Ramos (cell line): ENCODE measurements at regions not wholly inside any gene's neighbourhood (a gene's known extent, or its start where the extent isn't known, plus 50 kb on each side); places are given as distances from the start of the nearest gene placed in this dataset.

Experiments
- in situ Hi-C: fragments of 300-500 bp; cut with MboI; formaldehyde crosslinking; loops from one replicate; pipeline ENCODE4 v1.14.3; 2022; ENCODE audit warnings: low sequenced_read_pairs; ENCODE audit not compliant: unreplicated experiment

- in situ Hi-C loops = no loop called here
Observed at GRCh38 chr7:89401099-89401498, 605.6 kb upstream of the TEX47 start.

DNA sequence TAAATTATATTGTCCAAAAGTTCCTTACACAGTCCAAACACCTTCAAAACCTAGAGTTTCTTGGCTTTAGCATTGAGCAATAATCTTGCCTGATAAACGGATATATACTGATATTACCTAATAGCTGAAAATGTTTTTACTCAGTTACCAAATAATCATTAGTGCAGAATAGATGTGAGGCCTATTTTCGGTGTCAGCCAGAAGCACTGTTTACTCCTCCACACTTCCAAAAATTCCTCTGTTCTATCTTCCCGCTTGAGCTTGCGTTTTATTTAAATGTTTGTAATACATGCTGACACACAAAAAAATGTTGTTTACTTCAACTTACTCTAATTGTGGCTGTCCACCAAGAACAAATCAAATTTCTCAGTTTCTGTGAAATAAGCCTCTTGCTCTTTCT is 606.2 kb upstream of the TEX47 start:
- in situ Hi-C loops = no loop called here

- in situ Hi-C loops = no loop called here
Observed at GRCh38 chr7:89451911-89452310, 656.4 kb upstream of the TEX47 start.

DNA sequence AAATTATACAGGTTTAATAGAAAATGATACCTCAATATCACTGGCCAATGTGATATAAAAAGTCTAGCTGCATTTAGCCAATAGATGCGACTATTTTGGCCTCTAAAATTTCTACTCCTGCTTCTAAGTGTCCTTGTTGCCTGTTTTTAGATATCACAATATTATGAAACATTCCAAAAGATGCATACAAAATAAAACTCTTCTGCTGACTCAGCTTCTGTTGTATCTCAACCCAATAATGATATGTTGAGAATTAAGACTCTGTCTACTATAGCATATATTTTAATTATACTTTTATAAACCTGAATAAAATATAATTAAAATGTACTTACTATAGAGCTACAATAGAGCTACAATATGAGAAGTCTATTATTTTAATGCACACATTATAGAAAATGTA is 661.0 kb upstream of the TEX47 start:
- in situ Hi-C loops = no loop called here

DNA sequence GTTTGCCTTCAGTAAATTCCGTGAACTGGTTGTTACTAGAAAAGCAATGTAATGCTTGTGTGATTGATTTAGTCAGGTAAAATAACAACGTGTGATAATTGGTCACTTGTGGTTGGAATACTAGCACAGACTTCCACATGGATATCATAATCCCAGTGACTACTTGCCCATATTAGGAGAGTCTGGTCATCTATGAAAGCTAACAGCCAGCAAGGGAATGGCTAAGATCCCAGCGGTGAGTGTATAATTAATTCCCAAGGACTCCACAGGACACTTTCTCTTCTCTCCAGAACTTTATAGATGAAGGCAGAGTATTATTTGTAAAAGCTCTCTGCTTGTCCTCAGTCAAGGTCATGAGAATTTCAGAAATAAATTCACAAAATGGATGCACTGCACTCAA is 662.6 kb upstream of the TEX47 start:
- in situ Hi-C loops = no loop called here

- in situ Hi-C loops = no loop called here
Observed at GRCh38 chr7:89474456-89474855, 678.9 kb upstream of the TEX47 start.

- in situ Hi-C loops = no loop called here
Observed at GRCh38 chr7:89477991-89478390, 676.3 kb upstream of the STEAP1 start.

GRCh38 chr7:89495704-89496103 is 658.6 kb upstream of the STEAP1 start:
- in situ Hi-C loops = no loop called here

DNA sequence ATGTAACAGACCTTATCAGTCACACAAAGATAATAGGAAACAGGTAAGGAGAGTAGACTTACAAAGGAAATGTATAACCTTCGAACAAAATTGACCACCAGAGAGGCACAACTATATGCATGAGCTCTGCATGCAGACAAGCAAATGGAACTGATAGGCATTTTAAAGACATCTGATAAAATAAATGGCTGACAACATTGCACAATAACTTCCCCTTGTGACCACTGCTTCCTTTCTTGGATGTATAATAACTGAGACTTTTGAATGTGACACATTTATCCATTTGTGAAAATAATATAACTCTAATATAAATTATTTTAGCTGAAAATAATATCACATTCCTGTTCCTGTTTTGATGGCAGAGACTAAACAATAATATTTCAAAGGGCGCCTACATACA is 654.2 kb upstream of the STEAP1 start:
- in situ Hi-C loops = no loop called here

DNA sequence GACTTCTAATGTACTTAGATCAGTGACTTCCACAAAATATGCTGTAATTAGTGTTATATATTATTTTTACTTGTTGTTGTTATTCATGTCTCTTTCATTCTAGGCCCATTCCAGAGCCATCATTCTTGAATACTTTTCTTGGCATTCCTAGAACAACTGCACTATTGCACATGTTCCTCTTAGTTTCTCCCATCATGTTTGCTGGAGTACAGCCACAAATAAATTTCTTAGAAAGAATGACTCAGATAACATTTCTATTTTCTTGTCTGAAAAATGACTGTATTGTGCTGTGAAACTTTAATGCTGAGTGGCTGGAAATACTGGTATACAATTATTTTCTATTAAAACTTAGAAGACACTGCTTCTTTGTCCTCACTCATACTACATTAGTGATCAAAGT is 651.0 kb upstream of the STEAP1 start:
- in situ Hi-C loops = no loop called here

DNA sequence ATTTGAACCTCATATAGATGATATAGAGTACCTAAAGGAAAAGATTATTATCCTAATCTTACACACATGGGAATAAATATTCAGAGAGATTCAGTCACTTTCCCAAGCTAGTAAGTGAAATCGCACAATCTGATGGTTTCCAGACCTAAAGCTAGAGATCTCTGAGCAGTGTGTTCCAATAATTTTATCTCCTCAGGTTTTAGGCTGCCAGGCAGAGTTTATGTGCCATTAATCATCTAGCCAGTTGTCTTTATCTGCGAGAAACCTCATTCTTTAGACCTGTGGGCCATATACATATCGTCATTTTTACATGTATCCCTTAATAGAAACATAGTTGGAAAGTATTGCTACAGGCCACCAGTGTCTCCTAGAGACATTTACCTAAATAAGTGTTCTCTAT is 647.2 kb upstream of the STEAP1 start:
- in situ Hi-C loops = no loop called here

DNA sequence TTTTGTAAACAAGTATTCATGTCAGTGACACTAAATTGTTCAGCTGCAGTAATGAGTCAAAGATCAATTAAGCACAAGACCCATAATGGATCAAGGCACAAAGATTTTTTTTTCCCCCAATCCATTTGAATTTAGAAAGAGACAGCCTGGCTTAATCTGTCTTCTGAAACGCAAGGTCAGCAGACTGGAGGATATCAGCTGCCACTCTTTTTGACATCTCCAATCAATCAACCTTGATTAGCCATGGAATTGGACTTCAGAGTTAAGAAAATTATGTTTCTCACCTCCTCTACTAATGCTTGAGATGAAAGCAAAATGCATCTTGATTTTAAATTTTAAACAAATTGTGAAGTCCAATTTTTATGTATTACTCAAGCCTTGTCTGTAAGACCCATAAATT is 642.4 kb upstream of the STEAP1 start:
- in situ Hi-C loops = no loop called here

DNA sequence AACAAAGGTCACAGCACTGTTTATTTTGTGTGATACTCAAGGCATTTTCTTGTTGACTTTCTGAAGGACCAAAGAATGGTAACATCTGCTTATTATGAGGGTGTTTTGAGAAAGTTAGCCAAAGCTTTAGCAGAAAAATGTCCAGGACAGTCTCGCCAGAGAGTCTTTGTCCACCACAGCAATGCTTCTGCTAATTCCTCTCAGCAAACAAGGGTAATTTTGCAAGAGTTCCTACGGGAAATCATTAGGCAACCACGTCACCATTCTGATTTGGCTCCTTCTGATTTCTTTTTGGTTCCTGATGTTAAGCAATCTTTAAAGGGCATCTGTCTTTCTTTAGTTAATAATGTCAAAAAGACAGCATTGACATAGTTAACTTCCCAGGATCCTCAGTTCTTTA is 639.3 kb upstream of the STEAP1 start:
- in situ Hi-C loops = no loop called here

DNA sequence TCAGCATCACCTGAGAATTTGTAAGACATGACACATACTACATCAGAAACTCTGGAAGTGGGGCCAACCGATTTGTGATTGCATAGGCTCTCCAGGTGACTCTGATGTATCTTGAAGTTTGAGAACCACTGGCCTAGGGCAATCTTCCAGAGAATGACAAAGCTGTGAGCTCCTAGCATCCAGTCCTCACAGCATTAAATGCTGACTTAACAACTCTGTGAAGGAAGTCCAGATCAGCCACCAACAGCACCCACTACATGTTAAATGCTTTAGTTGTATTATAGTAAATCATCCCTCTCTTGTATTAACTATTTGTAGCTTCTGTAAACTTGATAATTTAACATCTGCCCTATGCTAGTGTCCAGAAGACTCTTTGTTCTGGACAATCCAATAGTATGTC is 636.5 kb upstream of the STEAP1 start:
- in situ Hi-C loops = no loop called here

DNA sequence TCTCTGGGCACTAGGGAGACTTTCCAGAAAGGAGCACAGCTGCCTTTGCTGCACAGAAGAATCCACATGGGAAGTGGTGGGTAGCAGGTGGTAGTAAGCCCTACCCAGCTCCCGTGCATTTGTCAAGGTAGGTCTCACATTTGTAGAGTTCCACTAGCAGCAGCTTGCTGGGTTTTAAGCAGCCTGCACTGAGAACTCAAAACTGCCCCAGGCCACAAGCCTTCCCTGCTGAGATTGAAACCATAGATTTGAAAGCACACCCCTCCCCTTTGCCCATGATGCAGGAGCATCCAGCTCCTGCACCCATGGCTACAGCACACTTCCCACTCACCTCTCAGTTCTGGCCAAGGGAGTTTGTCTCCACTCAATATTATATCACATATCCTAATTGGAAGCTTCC is 604.5 kb upstream of the STEAP1 start:
- in situ Hi-C loops = no loop called here

GRCh38 chr7:89554209-89554608 is 600.1 kb upstream of the STEAP1 start:
- in situ Hi-C loops = no loop called here

GRCh38 chr7:89559596-89559995 is 594.7 kb upstream of the STEAP1 start:
- in situ Hi-C loops = no loop called here

GRCh38 chr7:89563597-89563996 is 590.7 kb upstream of the STEAP1 start:
- in situ Hi-C loops = no loop called here

GRCh38 chr7:89584896-89585295 is 569.4 kb upstream of the STEAP1 start:
- in situ Hi-C loops = no loop called here

DNA sequence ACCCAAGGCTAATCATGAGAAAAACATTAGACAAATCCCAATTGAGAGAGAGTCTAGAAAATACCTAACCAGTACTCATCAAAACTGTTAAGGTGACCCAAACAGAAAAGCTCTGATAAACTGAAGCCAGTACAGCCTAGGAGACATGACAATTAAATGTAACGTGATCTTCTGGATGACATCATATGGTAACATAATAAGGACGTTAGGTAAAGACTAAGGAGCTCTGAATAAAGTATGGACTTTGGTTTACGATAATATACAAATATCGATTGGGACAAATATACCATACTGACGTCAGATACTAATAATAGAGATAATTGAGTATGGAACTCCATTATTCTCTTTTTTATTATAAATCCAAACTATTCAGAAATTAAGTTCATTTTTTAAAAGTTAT is 561.1 kb upstream of the STEAP1 start:
- in situ Hi-C loops = no loop called here

DNA sequence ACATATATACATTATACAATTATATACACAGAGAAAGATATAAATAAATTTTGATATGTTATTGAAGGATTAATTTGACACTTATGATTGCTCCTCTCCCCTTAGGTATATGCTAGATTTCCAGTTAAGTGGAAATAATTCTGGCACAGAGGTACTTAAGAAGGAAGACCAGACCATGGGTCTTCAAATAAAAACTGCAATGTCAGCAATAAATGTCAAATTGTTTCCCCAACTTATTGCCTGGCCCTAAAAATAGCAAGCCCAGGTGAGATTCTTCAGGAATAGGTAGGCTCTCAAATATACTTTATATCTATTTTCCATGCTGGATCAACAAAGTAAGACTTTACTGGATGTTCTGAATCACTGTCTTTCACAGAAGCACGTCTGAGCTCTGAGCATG is 551.3 kb upstream of the STEAP1 start:
- in situ Hi-C loops = no loop called here

- in situ Hi-C loops = no loop called here
Observed at GRCh38 chr7:89605362-89605761, 548.9 kb upstream of the STEAP1 start.

DNA sequence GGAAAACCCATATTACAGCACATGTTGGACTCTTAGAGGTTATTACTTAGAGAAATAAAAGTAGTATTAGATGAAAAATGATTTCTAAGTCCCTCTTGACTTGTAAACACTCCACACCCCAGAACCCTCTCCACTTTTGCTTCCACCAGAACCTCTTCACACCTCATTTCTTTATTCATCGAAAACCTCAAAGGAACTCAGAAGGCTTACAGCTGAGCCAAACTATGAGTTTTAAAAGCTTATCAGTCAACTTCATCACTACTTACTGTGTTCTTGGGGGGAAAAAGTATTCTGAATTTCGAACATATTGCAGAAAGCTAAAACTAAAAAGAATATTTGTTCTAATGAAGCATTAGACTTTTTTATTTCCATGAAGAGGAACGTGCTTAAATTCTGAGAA is 547.8 kb upstream of the STEAP1 start:
- in situ Hi-C loops = no loop called here
